SK-N-SH (cell line): ENCODE measurements at regions not wholly inside any gene's neighbourhood (a gene's known extent, or its start where the extent isn't known, plus 50 kb on each side); places are given as distances from the start of the nearest gene placed in this dataset.

Source experiments
- CTCF ChIP-seq: fragments of 200-600 bp; sonication (generic); IDR thresholded peaks from 2 replicates; pipeline ENCODE4 v1.6.1; 2017; ENCODE audit warnings: antibody characterized with exemption, mild to moderate bottlenecking, moderate library complexity
- JUND ChIP-seq: IDR thresholded peaks from 2 replicates; pipeline ENCODE4 v1.4.0; 2012
- NFIC ChIP-seq: IDR thresholded peaks from 2 replicates; pipeline ENCODE4 v1.4.0; 2012; ENCODE audit warnings: borderline replicate concordance

DNA sequence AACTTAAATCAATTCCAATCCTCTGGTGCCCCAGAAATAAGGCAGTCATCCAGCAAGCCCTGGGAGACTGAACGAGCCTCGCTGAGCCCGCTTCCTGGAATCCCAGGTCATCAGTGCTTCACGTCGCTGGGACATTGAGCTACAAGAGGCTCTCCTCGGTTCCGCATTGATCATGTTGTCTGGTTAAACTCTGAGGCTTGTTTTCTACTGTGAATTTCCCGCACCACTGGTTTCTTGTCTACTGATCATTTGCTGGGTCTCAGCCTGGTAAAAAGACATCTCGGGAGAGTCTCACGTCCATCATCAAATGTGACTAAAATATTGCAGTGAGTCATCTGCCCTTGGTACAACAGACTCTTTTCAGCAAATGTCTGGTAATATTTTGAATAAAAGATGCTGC lies 569.2 kb downstream of the QKI start:
- TF ChIP-seq CTCF (no peak), NFIC (no peak), JUND (no peak)
